ENCODE measurements at regions not wholly inside any gene's neighbourhood (a gene's known extent, or its start where the extent isn't known, plus 50 kb on each side); places are given as distances from the start of the nearest gene placed in this dataset.

DNA sequence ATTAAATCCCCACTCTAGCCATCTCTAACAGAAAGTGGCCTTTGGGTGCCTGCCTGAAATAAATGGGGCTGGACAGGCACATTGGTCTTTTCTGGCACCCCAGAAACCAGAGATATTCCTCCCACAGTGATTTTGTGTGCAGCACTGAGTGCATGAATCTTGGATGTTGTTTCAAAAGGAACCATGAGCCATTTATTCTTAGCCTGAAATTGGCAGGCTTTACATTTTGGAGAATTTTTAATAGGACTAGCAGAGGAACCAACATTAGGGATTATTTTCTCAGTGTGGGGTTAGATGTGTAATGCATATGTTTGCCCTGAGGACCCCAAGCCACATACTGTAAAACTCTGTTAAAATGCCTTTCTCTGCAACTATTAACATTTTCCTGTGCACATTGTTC lies 451.3 kb downstream of the NFIB start:
- Histone ChIP-seq H4K8ac (ENCODE audit: low read length) (no peak overlapping the region), H4K91ac (ENCODE audit: low read length) (no peak overlapping the region), H2BK15ac (ENCODE audit: low read depth, poor library complexity, severe bottlenecking) (no peak overlapping the region), H3K4me1 (ENCODE audit: control insufficient read depth, insufficient read depth, low read depth, low read length) (no peaks in the 10 kb centered on the region), H2BK12ac (ENCODE audit: low read length in 2 of 2) (no peak overlapping the region), H2BK120ac (ENCODE audit: low read depth, low read length) (no peak overlapping the region), H3K4me3 (ENCODE audit: insufficient read depth in 1 of 2, low read depth in 1 of 2, low read length in 2 of 2) (no peak overlapping the region), H3K36me3 (ENCODE audit: control insufficient read depth in 1 of 2, insufficient read depth in 2 of 2, low read depth in 1 of 2, low read length in 2 of 2) (no peaks in the 10 kb centered on the region), H3K27ac (ENCODE audit: low read length, poor library complexity, severe bottlenecking) (no peak overlapping the region), H3K18ac (ENCODE audit: low read depth in 1 of 2, low read length in 2 of 2) (no peak overlapping the region), H3K9me3 (ENCODE audit: control insufficient read depth, low read length) (no peaks in the 10 kb centered on the region), H2AK5ac (ENCODE audit: low read length, severe bottlenecking) (no peak overlapping the region), H3K23ac (ENCODE audit: low read length in 2 of 2) (no peak overlapping the region), H3K79me1 (replicated peaks; ENCODE audit: low read length, poor library complexity, severe bottlenecking) (no peaks in the 10 kb centered on the region), H3K27me3 (ENCODE audit: control insufficient read depth in 1 of 2, insufficient read depth in 1 of 2, low read length in 2 of 2) (no peaks in the 10 kb centered on the region), H3K4me2 (ENCODE audit: low read length, poor library complexity, severe bottlenecking) (no peak overlapping the region), H2AFZ (ENCODE audit: low read depth, low read length) (no peak overlapping the region), H3K4ac (ENCODE audit: low read depth in 1 of 2, low read length in 2 of 2) (no peak overlapping the region), H3K14ac (ENCODE audit: low read length in 2 of 2) (no peak overlapping the region), H2BK5ac (ENCODE audit: low read depth, low read length, poor library complexity, severe bottlenecking) (no peak overlapping the region), H3K9ac (ENCODE audit: low read length) (peak overlapping the region; percentile 65)
- DNase-seq: no peak

DNA sequence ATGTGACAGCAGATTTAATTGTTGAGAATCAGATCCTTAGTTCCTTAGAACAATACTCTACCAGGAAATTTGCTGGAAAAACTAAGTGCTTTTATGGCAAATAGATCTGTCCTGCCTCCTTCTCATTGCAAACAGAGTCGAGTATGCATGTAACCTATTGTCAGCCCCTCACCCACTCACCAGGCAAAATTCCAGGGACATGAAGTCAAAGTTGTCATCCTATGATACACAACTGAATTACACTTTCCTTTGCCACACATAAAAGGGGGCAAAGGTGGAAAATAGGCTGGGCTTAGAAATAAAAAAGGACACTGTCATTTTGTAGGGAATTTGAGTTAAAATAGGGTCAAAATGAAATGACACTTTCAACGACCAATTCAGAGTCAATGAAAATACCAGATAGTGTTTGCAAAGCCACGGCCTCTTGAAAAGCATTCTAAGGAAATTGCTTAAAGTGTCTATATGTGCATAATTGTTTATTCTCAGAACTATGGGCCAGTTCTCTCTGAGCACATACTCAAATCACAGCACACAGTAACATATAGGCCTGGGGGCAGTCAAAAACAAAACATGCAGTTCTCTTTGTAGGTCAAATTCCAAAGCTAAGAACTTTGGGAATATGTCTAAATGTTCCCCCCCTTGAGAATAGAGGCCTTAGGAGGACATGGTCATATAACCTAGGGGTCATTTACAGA lies 452.8 kb downstream of the NFIB start:
- H2BK12ac ChIP-seq (ENCODE audit: low read length in 2 of 2): no peak overlapping the region
- no peak overlapping the region for H2AFZ ChIP-seq (ENCODE audit: low read depth, low read length)
- 51% methylated on average over 2 of the region's 3 CpGs for WGBS
- no peak overlapping the region for H3K4me2 ChIP-seq (ENCODE audit: low read length, poor library complexity, severe bottlenecking)
- H3K14ac ChIP-seq (ENCODE audit: low read length in 2 of 2): no peak overlapping the region
- no peak for DNase-seq
- no peak overlapping the region for H3K23ac ChIP-seq (ENCODE audit: low read length in 2 of 2)
- no peaks in the 10 kb centered on the region for H3K27me3 ChIP-seq (ENCODE audit: control insufficient read depth in 1 of 2, insufficient read depth in 1 of 2, low read length in 2 of 2)
- no peak overlapping the region for H3K18ac ChIP-seq (ENCODE audit: low read depth in 1 of 2, low read length in 2 of 2)
- H2BK120ac ChIP-seq (ENCODE audit: low read depth, low read length): no peak overlapping the region
- peak overlapping the region; percentile 67 for H3K9ac ChIP-seq (ENCODE audit: low read length)
- no peak overlapping the region for H2BK15ac ChIP-seq (ENCODE audit: low read depth, poor library complexity, severe bottlenecking)
- H3K79me1 ChIP-seq (replicated peaks; ENCODE audit: low read length, poor library complexity, severe bottlenecking): no peaks in the 10 kb centered on the region
- H3K9me3 ChIP-seq (ENCODE audit: control insufficient read depth, low read length): no peaks in the 10 kb centered on the region
- no peak overlapping the region for H3K4ac ChIP-seq (ENCODE audit: low read depth in 1 of 2, low read length in 2 of 2)
- no peak overlapping the region for H3K4me3 ChIP-seq (ENCODE audit: insufficient read depth in 1 of 2, low read depth in 1 of 2, low read length in 2 of 2)
- H3K36me3 ChIP-seq (ENCODE audit: control insufficient read depth in 1 of 2, insufficient read depth in 2 of 2, low read depth in 1 of 2, low read length in 2 of 2): no peaks in the 10 kb centered on the region
- no peak overlapping the region for H4K91ac ChIP-seq (ENCODE audit: low read length)
- no peaks in the 10 kb centered on the region for H3K4me1 ChIP-seq (ENCODE audit: control insufficient read depth, insufficient read depth, low read depth, low read length)
- H3K27ac ChIP-seq (ENCODE audit: low read length, poor library complexity, severe bottlenecking): no peak overlapping the region
- no peak overlapping the region for H4K8ac ChIP-seq (ENCODE audit: low read length)
- no peak overlapping the region for H2BK5ac ChIP-seq (ENCODE audit: low read depth, low read length, poor library complexity, severe bottlenecking)
- H2AK5ac ChIP-seq (ENCODE audit: low read length, severe bottlenecking): no peak overlapping the region

DNA sequence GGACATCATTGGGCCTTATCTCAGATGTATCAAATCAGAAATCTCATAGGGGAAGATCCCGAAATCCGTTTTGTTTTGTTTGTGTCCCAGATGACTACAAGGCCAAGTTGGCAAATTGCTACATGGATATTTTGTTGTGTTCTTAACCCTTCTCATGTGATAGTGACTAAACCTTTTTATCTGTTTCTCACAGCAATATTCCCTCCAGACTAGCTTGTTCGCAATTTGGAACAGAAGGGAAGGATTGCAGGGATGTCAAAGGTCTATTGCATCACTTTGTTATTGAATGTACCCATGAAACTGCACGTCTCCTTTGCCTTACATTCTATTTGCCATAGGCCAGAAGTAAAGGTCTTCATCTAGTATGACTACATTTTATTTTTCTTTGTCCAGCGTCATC lies 453.9 kb downstream of the NFIB start:
- H3K18ac ChIP-seq (ENCODE audit: low read depth in 1 of 2, low read length in 2 of 2): no peak overlapping the region
- peak; percentile 3 for DNase-seq
- no peak overlapping the region for H4K91ac ChIP-seq (ENCODE audit: low read length)
- no peaks in the 10 kb centered on the region for H3K4me1 ChIP-seq (ENCODE audit: control insufficient read depth, insufficient read depth, low read depth, low read length)
- no peak overlapping the region for H2BK5ac ChIP-seq (ENCODE audit: low read depth, low read length, poor library complexity, severe bottlenecking)
- peak overlapping the region; percentile 67 for H3K9ac ChIP-seq (ENCODE audit: low read length)
- no peaks in the 10 kb centered on the region for H3K79me1 ChIP-seq (replicated peaks; ENCODE audit: low read length, poor library complexity, severe bottlenecking)
- H3K27ac ChIP-seq (ENCODE audit: low read length, poor library complexity, severe bottlenecking): no peak overlapping the region
- no peak overlapping the region for H2BK15ac ChIP-seq (ENCODE audit: low read depth, poor library complexity, severe bottlenecking)
- H2AFZ ChIP-seq (ENCODE audit: low read depth, low read length): no peak overlapping the region
- no peak overlapping the region for H3K4me2 ChIP-seq (ENCODE audit: low read length, poor library complexity, severe bottlenecking)
- no peak overlapping the region for H4K8ac ChIP-seq (ENCODE audit: low read length)
- 83% methylated on average over 3 of the region's 5 CpGs for WGBS
- no peaks in the 10 kb centered on the region for H3K27me3 ChIP-seq (ENCODE audit: control insufficient read depth in 1 of 2, insufficient read depth in 1 of 2, low read length in 2 of 2)
- H2BK120ac ChIP-seq (ENCODE audit: low read depth, low read length): no peak overlapping the region
- no peak overlapping the region for H3K23ac ChIP-seq (ENCODE audit: low read length in 2 of 2)
- H3K9me3 ChIP-seq (ENCODE audit: control insufficient read depth, low read length): no peaks in the 10 kb centered on the region
- H2AK5ac ChIP-seq (ENCODE audit: low read length, severe bottlenecking): no peak overlapping the region
- H3K4me3 ChIP-seq (ENCODE audit: insufficient read depth in 1 of 2, low read depth in 1 of 2, low read length in 2 of 2): peak overlapping the region in 1 of 2 experiments; percentile 20
- H3K4ac ChIP-seq (ENCODE audit: low read depth in 1 of 2, low read length in 2 of 2): no peak overlapping the region
- H3K14ac ChIP-seq (ENCODE audit: low read length in 2 of 2): no peak overlapping the region
- H3K36me3 ChIP-seq (ENCODE audit: control insufficient read depth in 1 of 2, insufficient read depth in 2 of 2, low read depth in 1 of 2, low read length in 2 of 2): no peaks in the 10 kb centered on the region
- no peak overlapping the region for H2BK12ac ChIP-seq (ENCODE audit: low read length in 2 of 2)

DNA sequence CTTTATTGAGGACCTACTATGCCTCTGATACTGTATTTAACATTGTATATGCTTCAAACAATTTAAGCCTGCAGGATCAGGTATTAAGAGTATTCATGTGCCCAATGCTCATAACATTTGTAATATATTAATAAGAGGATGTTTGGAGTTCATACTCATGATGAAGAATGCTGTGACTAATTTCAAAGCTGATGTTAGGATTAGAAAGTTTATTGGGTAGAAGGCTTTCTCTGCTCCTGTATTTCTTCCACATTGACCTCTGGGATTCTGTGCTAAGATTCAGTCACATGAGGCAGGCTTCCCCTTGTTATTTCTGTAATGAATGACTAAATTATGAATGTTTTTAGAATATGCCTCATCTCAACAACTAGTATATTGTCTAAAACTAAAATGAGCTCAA lies 456.4 kb downstream of the NFIB start:
- Histone ChIP-seq H4K91ac (ENCODE audit: low read length) (no peak overlapping the region), H3K14ac (ENCODE audit: low read length in 2 of 2) (no peak overlapping the region), H3K9ac (ENCODE audit: low read length) (peak overlapping the region; percentile 56), H2AFZ (ENCODE audit: low read depth, low read length) (no peak overlapping the region), H3K9me3 (ENCODE audit: control insufficient read depth, low read length) (no peaks in the 10 kb centered on the region), H3K4me3 (ENCODE audit: insufficient read depth in 1 of 2, low read depth in 1 of 2, low read length in 2 of 2) (no peak overlapping the region), H3K27ac (ENCODE audit: low read length, poor library complexity, severe bottlenecking) (no peak overlapping the region), H4K8ac (ENCODE audit: low read length) (no peak overlapping the region), H2BK15ac (ENCODE audit: low read depth, poor library complexity, severe bottlenecking) (no peak overlapping the region), H2BK120ac (ENCODE audit: low read depth, low read length) (no peak overlapping the region), H3K18ac (ENCODE audit: low read depth in 1 of 2, low read length in 2 of 2) (no peak overlapping the region), H3K79me1 (replicated peaks; ENCODE audit: low read length, poor library complexity, severe bottlenecking) (no peaks in the 10 kb centered on the region), H2AK5ac (ENCODE audit: low read length, severe bottlenecking) (no peak overlapping the region), H3K4me2 (ENCODE audit: low read length, poor library complexity, severe bottlenecking) (no peak overlapping the region), H3K36me3 (ENCODE audit: control insufficient read depth in 1 of 2, insufficient read depth in 2 of 2, low read depth in 1 of 2, low read length in 2 of 2) (no peaks in the 10 kb centered on the region), H3K23ac (ENCODE audit: low read length in 2 of 2) (no peak overlapping the region), H2BK5ac (ENCODE audit: low read depth, low read length, poor library complexity, severe bottlenecking) (no peak overlapping the region), H2BK12ac (ENCODE audit: low read length in 2 of 2) (no peak overlapping the region), H3K4ac (ENCODE audit: low read depth in 1 of 2, low read length in 2 of 2) (no peak overlapping the region), H3K4me1 (ENCODE audit: control insufficient read depth, insufficient read depth, low read depth, low read length) (no peaks in the 10 kb centered on the region), H3K27me3 (ENCODE audit: control insufficient read depth in 1 of 2, insufficient read depth in 1 of 2, low read length in 2 of 2) (no peaks in the 10 kb centered on the region)
- no peak for DNase-seq
